GM23338 (cell line): ENCODE measurements at regions not wholly inside any gene's neighbourhood (a gene's known extent, or its start where the extent isn't known, plus 50 kb on each side); places are given as distances from the start of the nearest gene placed in this dataset.

Experiments used
- EZH2 ChIP-seq: fragments of 200-600 bp; sonication (generic); IDR thresholded peaks from one replicate; pipeline ENCODE4 v1.8.0; 2017; ENCODE audit warnings: antibody characterized with exemption, mild to moderate bottlenecking, low read depth; ENCODE audit not compliant: unreplicated experiment
- EZH2phosphoT487 ChIP-seq: fragments of 200-600 bp; sonication (generic); IDR thresholded peaks from one replicate; pipeline ENCODE4 v1.8.1; 2018; ENCODE audit warnings: antibody characterized with exemption; ENCODE audit not compliant: unreplicated experiment
- JUNB ChIP-seq: IDR thresholded peaks from one replicate; pipeline ENCODE4 v1.6.1; 2016; ENCODE audit warnings: antibody characterized with exemption; ENCODE audit not compliant: unreplicated experiment
- POLR2AphosphoS5 ChIP-seq: IDR thresholded peaks from 2 replicates; pipeline ENCODE4 v1.6.1; 2016; ENCODE audit warnings: antibody characterized with exemption, low read depth
- TF ChIP-seq, protein P1 (sequence below), 2 experiments: fragments of 200-600 bp in 1 of 2; sonication (generic) in 1 of 2; conservative IDR thresholded peaks; 2 replicates each; pipeline versions ENCODE4 v1.5.1 to v1.6.1; 2016 to 2017; ENCODE audit warnings: antibody characterized with exemption in 2 of 2, low read depth in 2 of 2, mild to moderate bottlenecking in 2 of 2, moderate library complexity in 1 of 2
- TF ChIP-seq, protein P2 (sequence below): IDR thresholded peaks from 2 replicates; pipeline ENCODE4 v1.6.1; 2016; ENCODE audit warnings: antibody characterized with exemption

DNA sequence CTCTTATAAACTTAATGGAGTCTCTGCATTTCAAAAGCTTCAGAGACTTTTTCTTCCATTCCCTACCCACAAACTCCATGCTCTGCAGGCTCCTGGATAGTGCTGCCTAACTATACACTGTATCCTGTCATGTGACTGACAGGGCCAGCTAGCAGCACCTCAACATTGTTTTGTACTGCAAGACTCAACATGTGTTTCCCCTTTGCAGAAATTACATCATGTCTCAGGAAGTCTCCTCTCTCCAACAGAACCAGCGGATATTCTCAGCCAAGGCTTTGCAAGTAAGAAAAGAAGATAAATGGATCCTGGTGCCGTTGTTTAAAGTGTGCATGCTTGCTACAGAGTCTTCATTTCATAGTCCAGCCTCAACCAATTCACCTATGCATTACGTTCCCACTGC is 164.0 kb upstream of the UBASH3B start:
- TF ChIP-seq, protein P1, sequence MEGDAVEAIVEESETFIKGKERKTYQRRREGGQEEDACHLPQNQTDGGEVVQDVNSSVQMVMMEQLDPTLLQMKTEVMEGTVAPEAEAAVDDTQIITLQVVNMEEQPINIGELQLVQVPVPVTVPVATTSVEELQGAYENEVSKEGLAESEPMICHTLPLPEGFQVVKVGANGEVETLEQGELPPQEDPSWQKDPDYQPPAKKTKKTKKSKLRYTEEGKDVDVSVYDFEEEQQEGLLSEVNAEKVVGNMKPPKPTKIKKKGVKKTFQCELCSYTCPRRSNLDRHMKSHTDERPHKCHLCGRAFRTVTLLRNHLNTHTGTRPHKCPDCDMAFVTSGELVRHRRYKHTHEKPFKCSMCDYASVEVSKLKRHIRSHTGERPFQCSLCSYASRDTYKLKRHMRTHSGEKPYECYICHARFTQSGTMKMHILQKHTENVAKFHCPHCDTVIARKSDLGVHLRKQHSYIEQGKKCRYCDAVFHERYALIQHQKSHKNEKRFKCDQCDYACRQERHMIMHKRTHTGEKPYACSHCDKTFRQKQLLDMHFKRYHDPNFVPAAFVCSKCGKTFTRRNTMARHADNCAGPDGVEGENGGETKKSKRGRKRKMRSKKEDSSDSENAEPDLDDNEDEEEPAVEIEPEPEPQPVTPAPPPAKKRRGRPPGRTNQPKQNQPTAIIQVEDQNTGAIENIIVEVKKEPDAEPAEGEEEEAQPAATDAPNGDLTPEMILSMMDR (conservative IDR thresholded peaks at IDR 0.05; ENCODE audit: low read depth in 2 of 2): no peak
- TF ChIP-seq, protein P2, sequence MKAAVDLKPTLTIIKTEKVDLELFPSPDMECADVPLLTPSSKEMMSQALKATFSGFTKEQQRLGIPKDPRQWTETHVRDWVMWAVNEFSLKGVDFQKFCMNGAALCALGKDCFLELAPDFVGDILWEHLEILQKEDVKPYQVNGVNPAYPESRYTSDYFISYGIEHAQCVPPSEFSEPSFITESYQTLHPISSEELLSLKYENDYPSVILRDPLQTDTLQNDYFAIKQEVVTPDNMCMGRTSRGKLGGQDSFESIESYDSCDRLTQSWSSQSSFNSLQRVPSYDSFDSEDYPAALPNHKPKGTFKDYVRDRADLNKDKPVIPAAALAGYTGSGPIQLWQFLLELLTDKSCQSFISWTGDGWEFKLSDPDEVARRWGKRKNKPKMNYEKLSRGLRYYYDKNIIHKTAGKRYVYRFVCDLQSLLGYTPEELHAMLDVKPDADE: no peak
- no peak for TF ChIP-seq EZH2
- no peak for TF ChIP-seq JUNB
- TF ChIP-seq POLR2AphosphoS5: no peak
- TF ChIP-seq EZH2phosphoT487: no peak
